ENCODE measurements at regions not wholly inside any gene's neighbourhood (a gene's known extent, or its start where the extent isn't known, plus 50 kb on each side); places are given as distances from the start of the nearest gene placed in this dataset.
"Not testable (repeated sequence)": the region's sequence is repeated elsewhere in the genome, so short reads cannot be mapped to it uniquely, and the experiment has no call there.

- Histone ChIP-seq H3K4me3 (ENCODE audit: insufficient read depth in 1 of 2, low read depth in 1 of 2, low read length in 2 of 2) (no peak overlapping the region), H3K36me3 (ENCODE audit: control insufficient read depth in 1 of 2, insufficient read depth in 2 of 2, low read depth in 1 of 2, low read length in 2 of 2) (no peaks in the 10 kb centered on the region), H2BK5ac (ENCODE audit: low read depth, low read length, poor library complexity, severe bottlenecking) (no peak overlapping the region), H3K27ac (ENCODE audit: low read length, poor library complexity, severe bottlenecking) (no peak overlapping the region), H3K9ac (ENCODE audit: low read length) (no peak overlapping the region), H3K18ac (ENCODE audit: low read depth in 1 of 2, low read length in 2 of 2) (no peak overlapping the region), H3K14ac (ENCODE audit: low read length in 2 of 2) (no peak overlapping the region), H2AK5ac (ENCODE audit: low read length, severe bottlenecking) (no peak overlapping the region), H4K91ac (ENCODE audit: low read length) (no peak overlapping the region), H2BK120ac (ENCODE audit: low read depth, low read length) (no peak overlapping the region), H3K4me1 (ENCODE audit: control insufficient read depth, insufficient read depth, low read depth, low read length) (no peaks in the 10 kb centered on the region), H3K4me2 (ENCODE audit: low read length, poor library complexity, severe bottlenecking) (no peak overlapping the region), H2BK15ac (ENCODE audit: low read depth, poor library complexity, severe bottlenecking) (no peak overlapping the region), H3K27me3 (ENCODE audit: control insufficient read depth in 1 of 2, insufficient read depth in 1 of 2, low read length in 2 of 2) (no peaks in the 10 kb centered on the region), H2AFZ (ENCODE audit: low read depth, low read length) (no peak overlapping the region), H3K79me1 (replicated peaks; ENCODE audit: low read length, poor library complexity, severe bottlenecking) (no peaks in the 10 kb centered on the region), H2BK12ac (ENCODE audit: low read length in 2 of 2) (no peak overlapping the region), H3K23ac (ENCODE audit: low read length in 2 of 2) (no peak overlapping the region), H3K9me3 (ENCODE audit: control insufficient read depth, low read length) (no peaks in the 10 kb centered on the region), H4K8ac (ENCODE audit: low read length) (no peak overlapping the region), H3K4ac (ENCODE audit: low read depth in 1 of 2, low read length in 2 of 2) (no peak overlapping the region)
- DNase-seq: no peak
- WGBS: 62% methylated on average over 6 of the region's 6 CpGs
Observed at GRCh38 chr10:25842146-25842545, 91.9 kb upstream of the MYO3A start.

- Histone ChIP-seq H2AFZ (ENCODE audit: low read depth, low read length) (no peak overlapping the region), H2BK120ac (ENCODE audit: low read depth, low read length) (no peak overlapping the region), H3K9ac (ENCODE audit: low read length) (no peak overlapping the region), H3K27ac (ENCODE audit: low read length, poor library complexity, severe bottlenecking) (no peak overlapping the region), H3K79me1 (replicated peaks; ENCODE audit: low read length, poor library complexity, severe bottlenecking) (no peaks in the 10 kb centered on the region), H3K4me3 (ENCODE audit: insufficient read depth in 1 of 2, low read depth in 1 of 2, low read length in 2 of 2) (no peak overlapping the region), H4K91ac (ENCODE audit: low read length) (no peak overlapping the region), H2BK5ac (ENCODE audit: low read depth, low read length, poor library complexity, severe bottlenecking) (no peak overlapping the region), H3K36me3 (ENCODE audit: control insufficient read depth in 1 of 2, insufficient read depth in 2 of 2, low read depth in 1 of 2, low read length in 2 of 2) (no peaks in the 10 kb centered on the region), H2AK5ac (ENCODE audit: low read length, severe bottlenecking) (no peak overlapping the region), H3K23ac (ENCODE audit: low read length in 2 of 2) (no peak overlapping the region), H4K8ac (ENCODE audit: low read length) (no peak overlapping the region), H3K27me3 (ENCODE audit: control insufficient read depth in 1 of 2, insufficient read depth in 1 of 2, low read length in 2 of 2) (no peaks in the 10 kb centered on the region), H3K4me1 (ENCODE audit: control insufficient read depth, insufficient read depth, low read depth, low read length) (no peaks in the 10 kb centered on the region), H2BK15ac (ENCODE audit: low read depth, poor library complexity, severe bottlenecking) (no peak overlapping the region), H3K4me2 (ENCODE audit: low read length, poor library complexity, severe bottlenecking) (no peak overlapping the region), H3K4ac (ENCODE audit: low read depth in 1 of 2, low read length in 2 of 2) (no peak overlapping the region), H3K18ac (ENCODE audit: low read depth in 1 of 2, low read length in 2 of 2) (no peak overlapping the region), H3K14ac (ENCODE audit: low read length in 2 of 2) (no peak overlapping the region), H2BK12ac (ENCODE audit: low read length in 2 of 2) (no peak overlapping the region), H3K9me3 (ENCODE audit: control insufficient read depth, low read length) (no peaks in the 10 kb centered on the region)
- no peak for DNase-seq
- 79% methylated on average over 9 of the region's 10 CpGs for WGBS
Observed at GRCh38 chr10:25843551-25844170, 90.4 kb upstream of the MYO3A start.

- not testable (repeated sequence) for H3K9me3 ChIP-seq (ENCODE audit: control insufficient read depth, low read length); H3K4me3 ChIP-seq (ENCODE audit: insufficient read depth in 1 of 2, low read depth in 1 of 2, low read length in 2 of 2); H2BK5ac ChIP-seq (ENCODE audit: low read depth, low read length, poor library complexity, severe bottlenecking); H2AK5ac ChIP-seq (ENCODE audit: low read length, severe bottlenecking); H3K79me1 ChIP-seq (replicated peaks; ENCODE audit: low read length, poor library complexity, severe bottlenecking); H3K9ac ChIP-seq (ENCODE audit: low read length); H3K4me1 ChIP-seq (ENCODE audit: control insufficient read depth, insufficient read depth, low read depth, low read length); H2AFZ ChIP-seq (ENCODE audit: low read depth, low read length); H3K4ac ChIP-seq (ENCODE audit: low read depth in 1 of 2, low read length in 2 of 2); H4K91ac ChIP-seq (ENCODE audit: low read length); H3K14ac ChIP-seq (ENCODE audit: low read length in 2 of 2); H3K18ac ChIP-seq (ENCODE audit: low read depth in 1 of 2, low read length in 2 of 2); H3K27ac ChIP-seq (ENCODE audit: low read length, poor library complexity, severe bottlenecking); H4K8ac ChIP-seq (ENCODE audit: low read length); H3K27me3 ChIP-seq (ENCODE audit: control insufficient read depth in 1 of 2, insufficient read depth in 1 of 2, low read length in 2 of 2); H3K36me3 ChIP-seq (ENCODE audit: control insufficient read depth in 1 of 2, insufficient read depth in 2 of 2, low read depth in 1 of 2, low read length in 2 of 2); H2BK15ac ChIP-seq (ENCODE audit: low read depth, poor library complexity, severe bottlenecking); H3K23ac ChIP-seq (ENCODE audit: low read length in 2 of 2); H2BK12ac ChIP-seq (ENCODE audit: low read length in 2 of 2); H3K4me2 ChIP-seq (ENCODE audit: low read length, poor library complexity, severe bottlenecking); H2BK120ac ChIP-seq (ENCODE audit: low read depth, low read length); DNase-seq
- 69% methylated on average over 1 of the region's 2 CpGs for WGBS
Observed at GRCh38 chr10:25844716-25845115, 89.3 kb upstream of the MYO3A start.

- Histone ChIP-seq H3K23ac (ENCODE audit: low read length in 2 of 2) (no peak overlapping the region), H4K91ac (ENCODE audit: low read length) (no peak overlapping the region)
Observed at GRCh38 chr10:25849268-25849667, 84.8 kb upstream of the MYO3A start.

More at GRCh38 chr10:25849268-25849667, 84.8 kb upstream of the MYO3A start:
- no peak overlapping the region for H2BK120ac ChIP-seq (ENCODE audit: low read depth, low read length)
- no peak overlapping the region for H3K27ac ChIP-seq (ENCODE audit: low read length, poor library complexity, severe bottlenecking)
- H3K27me3 ChIP-seq (ENCODE audit: control insufficient read depth in 1 of 2, insufficient read depth in 1 of 2, low read length in 2 of 2): no peaks in the 10 kb centered on the region
- H3K36me3 ChIP-seq (ENCODE audit: control insufficient read depth in 1 of 2, insufficient read depth in 2 of 2, low read depth in 1 of 2, low read length in 2 of 2): no peaks in the 10 kb centered on the region
- H2AFZ ChIP-seq (ENCODE audit: low read depth, low read length): no peak overlapping the region
- H2BK12ac ChIP-seq (ENCODE audit: low read length in 2 of 2): no peak overlapping the region
- H3K4me1 ChIP-seq (ENCODE audit: control insufficient read depth, insufficient read depth, low read depth, low read length): no peaks in the 10 kb centered on the region
- H3K4ac ChIP-seq (ENCODE audit: low read depth in 1 of 2, low read length in 2 of 2): no peak overlapping the region
- H2BK5ac ChIP-seq (ENCODE audit: low read depth, low read length, poor library complexity, severe bottlenecking): no peak overlapping the region
- H3K14ac ChIP-seq (ENCODE audit: low read length in 2 of 2): no peak overlapping the region
- H3K79me1 ChIP-seq (replicated peaks; ENCODE audit: low read length, poor library complexity, severe bottlenecking): no peaks in the 10 kb centered on the region
- DNase-seq: no peak
- H2BK15ac ChIP-seq (ENCODE audit: low read depth, poor library complexity, severe bottlenecking): no peak overlapping the region
- H4K8ac ChIP-seq (ENCODE audit: low read length): no peak overlapping the region
- no peaks in the 10 kb centered on the region for H3K9me3 ChIP-seq (ENCODE audit: control insufficient read depth, low read length)
- no peak overlapping the region for H3K4me3 ChIP-seq (ENCODE audit: insufficient read depth in 1 of 2, low read depth in 1 of 2, low read length in 2 of 2)
- H3K9ac ChIP-seq (ENCODE audit: low read length): no peak overlapping the region
- no peak overlapping the region for H3K18ac ChIP-seq (ENCODE audit: low read depth in 1 of 2, low read length in 2 of 2)
- WGBS: 78% methylated on average over 2 of the region's 3 CpGs
- H2AK5ac ChIP-seq (ENCODE audit: low read length, severe bottlenecking): no peak overlapping the region
- H3K4me2 ChIP-seq (ENCODE audit: low read length, poor library complexity, severe bottlenecking): no peak overlapping the region

Data from mesenchymal stem cell (in vitro differentiated cells and primary cell).